ENCODE measurements at regions not wholly inside any gene's neighbourhood (a gene's known extent, or its start where the extent isn't known, plus 50 kb on each side); places are given as distances from the start of the nearest gene placed in this dataset.
A peak's percentile ranks its signal among the peaks of the same experiment; 100 is the strongest.

DNA sequence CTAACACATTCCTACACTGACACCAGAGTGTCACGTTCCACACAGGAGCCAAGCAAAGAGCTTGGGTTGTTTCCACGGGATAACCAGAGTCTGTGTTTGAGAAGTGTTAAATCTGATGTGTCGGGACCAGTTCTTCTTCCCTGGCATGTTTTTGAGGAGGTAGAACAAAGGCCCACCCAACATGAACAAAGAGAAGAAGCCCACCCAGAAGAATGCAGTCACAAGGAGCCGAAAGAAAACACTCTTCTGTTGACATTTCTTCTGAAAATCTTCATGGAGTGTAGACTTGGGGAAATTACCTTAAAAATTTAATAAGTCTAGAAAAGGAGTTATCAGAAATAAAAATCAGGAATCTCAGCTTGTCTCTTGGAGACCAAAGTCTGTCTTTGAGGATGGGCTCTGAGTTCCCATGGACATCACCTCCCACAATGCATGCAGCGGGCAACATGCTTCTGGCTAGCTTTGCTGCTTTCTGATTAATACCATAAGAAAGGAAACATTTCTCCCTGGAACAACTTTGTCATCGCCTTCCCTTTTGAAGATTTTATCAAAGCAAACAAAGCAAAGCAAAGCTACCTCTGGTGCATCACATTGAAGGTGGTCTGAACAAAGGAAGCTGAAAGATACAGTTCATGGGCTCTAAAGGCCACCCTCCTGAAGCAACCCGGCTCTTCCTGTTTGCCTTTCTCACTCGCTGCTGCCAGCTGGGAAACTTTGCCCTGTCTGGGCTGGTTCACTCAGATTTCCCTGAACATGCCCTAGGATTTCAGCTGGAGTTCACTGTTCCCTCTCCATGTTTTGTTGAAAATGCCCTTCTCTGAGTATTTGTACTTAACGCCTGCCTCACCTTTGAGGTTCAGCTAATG lies 448.1 kb downstream of the KIF16B start:
- POLR2A ChIA-PET, result no interaction called here
- DNase-seq (ENCODE audit: unreplicated experiment), result no peak
- no TSS peak for BruUV-seq (replicated peaks)
- H3K4me1 Mint-ChIP-seq (ENCODE audit: insufficient read depth, unreplicated experiment), result peaks cover 6% of the 10 kb centered on the region
- no peaks in the 10 kb centered on the region for H3K27me3 Mint-ChIP-seq (ENCODE audit: insufficient read depth, unreplicated experiment)
- intact Hi-C loops (cut with micrococcal nuclease), result no loop called here
- H3K9me3 Mint-ChIP-seq (ENCODE audit: unreplicated experiment), result no peaks in the 10 kb centered on the region
- no peaks in the 10 kb centered on the region for H3K36me3 Mint-ChIP-seq (ENCODE audit: insufficient read depth, unreplicated experiment)
- H3K4me3 Mint-ChIP-seq (ENCODE audit: unreplicated experiment), result no peak overlapping the region
- CTCF ChIA-PET, result interaction anchor here (0.6 kb wide), 1 partner anchor 32 kb away, joined by 3 read pairs; no protein-coding TSS in a partner anchor
- TF ChIP-seq, protein P1, sequence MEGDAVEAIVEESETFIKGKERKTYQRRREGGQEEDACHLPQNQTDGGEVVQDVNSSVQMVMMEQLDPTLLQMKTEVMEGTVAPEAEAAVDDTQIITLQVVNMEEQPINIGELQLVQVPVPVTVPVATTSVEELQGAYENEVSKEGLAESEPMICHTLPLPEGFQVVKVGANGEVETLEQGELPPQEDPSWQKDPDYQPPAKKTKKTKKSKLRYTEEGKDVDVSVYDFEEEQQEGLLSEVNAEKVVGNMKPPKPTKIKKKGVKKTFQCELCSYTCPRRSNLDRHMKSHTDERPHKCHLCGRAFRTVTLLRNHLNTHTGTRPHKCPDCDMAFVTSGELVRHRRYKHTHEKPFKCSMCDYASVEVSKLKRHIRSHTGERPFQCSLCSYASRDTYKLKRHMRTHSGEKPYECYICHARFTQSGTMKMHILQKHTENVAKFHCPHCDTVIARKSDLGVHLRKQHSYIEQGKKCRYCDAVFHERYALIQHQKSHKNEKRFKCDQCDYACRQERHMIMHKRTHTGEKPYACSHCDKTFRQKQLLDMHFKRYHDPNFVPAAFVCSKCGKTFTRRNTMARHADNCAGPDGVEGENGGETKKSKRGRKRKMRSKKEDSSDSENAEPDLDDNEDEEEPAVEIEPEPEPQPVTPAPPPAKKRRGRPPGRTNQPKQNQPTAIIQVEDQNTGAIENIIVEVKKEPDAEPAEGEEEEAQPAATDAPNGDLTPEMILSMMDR (IDR thresholded peaks at IDR 0.05; ENCODE audit: unreplicated experiment), result no peak
- peak overlapping the region; percentile 1 for H3K27ac Mint-ChIP-seq (ENCODE audit: low read depth, unreplicated experiment)

DNA sequence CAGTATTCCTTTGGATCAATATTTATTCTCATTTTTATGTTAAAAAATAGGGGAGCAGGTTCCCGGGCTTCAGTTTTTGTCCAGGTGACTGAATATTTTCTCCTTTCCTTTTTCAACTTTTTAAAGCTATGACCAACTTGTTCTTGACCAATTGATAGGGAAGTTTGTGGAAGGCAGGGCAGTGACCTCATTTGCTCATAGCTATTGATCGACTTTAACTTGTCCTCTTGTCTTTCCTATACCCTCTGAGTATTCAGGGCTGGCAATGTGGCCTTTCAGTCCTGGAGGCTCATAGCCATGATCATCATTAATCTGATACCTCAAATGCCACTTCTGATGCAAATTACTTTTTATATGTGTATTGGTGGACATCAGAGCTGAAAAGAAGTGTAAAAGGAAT lies 448.8 kb downstream of the KIF16B start:
- BruUV-seq (replicated peaks), result no TSS peak
- no peaks in the 10 kb centered on the region for H3K9me3 Mint-ChIP-seq (ENCODE audit: unreplicated experiment)
- no peaks in the 10 kb centered on the region for H3K36me3 Mint-ChIP-seq (ENCODE audit: insufficient read depth, unreplicated experiment)
- no peak overlapping the region for H3K27ac Mint-ChIP-seq (ENCODE audit: low read depth, unreplicated experiment)
- no peak for DNase-seq (ENCODE audit: unreplicated experiment)
- peaks cover 6% of the 10 kb centered on the region for H3K4me1 Mint-ChIP-seq (ENCODE audit: insufficient read depth, unreplicated experiment)
- H3K4me3 Mint-ChIP-seq (ENCODE audit: unreplicated experiment), result no peak overlapping the region
- POLR2A ChIA-PET, result interaction anchor here (1.0 kb wide), 1 partner anchor 9 kb away, joined by 3 read pairs; no protein-coding TSS in a partner anchor
- CTCF ChIA-PET, result no interaction called here
- TF ChIP-seq, protein P1 (IDR thresholded peaks at IDR 0.05; ENCODE audit: unreplicated experiment), result no peak
- intact Hi-C loops (cut with micrococcal nuclease), result no loop called here
- H3K27me3 Mint-ChIP-seq (ENCODE audit: insufficient read depth, unreplicated experiment), result no peaks in the 10 kb centered on the region

DNA sequence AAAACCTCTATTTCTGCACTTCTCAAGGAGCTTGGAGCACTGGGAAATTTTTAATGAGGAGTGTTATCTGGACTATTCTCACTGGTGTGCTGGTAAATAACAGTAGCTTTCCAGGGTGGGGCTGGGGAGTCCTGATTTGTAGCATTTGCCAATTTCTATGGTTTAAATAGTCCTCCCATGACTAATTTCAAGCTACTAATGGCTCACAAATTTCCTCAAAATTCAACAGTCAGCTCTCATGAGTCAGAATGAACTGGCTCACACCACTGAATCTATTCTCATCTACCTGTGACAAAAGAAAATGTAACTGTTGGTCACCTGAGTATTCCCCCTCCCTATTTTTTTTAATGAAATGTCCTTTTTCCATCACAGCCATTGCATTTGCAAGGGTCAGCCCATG lies 449.6 kb downstream of the KIF16B start:
- BruUV-seq (replicated peaks), result no TSS peak
- DNase-seq (ENCODE audit: unreplicated experiment), result no peak

DNA sequence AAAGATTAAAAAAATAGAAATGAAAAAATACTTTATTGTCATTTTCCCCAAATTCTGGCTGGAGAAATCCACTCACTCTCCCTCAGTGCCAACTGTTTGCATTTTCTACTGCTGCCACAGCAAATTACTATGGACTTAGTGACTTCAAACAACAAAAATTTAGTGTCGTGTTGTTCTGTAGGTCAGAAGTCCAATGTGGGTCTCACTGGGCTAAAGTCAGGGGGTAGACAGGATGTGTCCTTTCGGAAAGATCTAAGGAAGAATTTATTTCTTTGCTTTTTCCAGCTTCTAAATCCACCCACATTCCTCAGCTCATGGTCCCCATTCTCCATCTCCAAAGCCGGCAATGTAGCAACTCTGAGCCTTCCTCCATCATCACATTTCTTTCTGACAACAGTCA lies 453.3 kb downstream of the KIF16B start:
- Mint-ChIP-seq H3K4me3 (ENCODE audit: unreplicated experiment) (no peak overlapping the region), H3K27me3 (ENCODE audit: insufficient read depth, unreplicated experiment) (no peaks in the 10 kb centered on the region), H3K4me1 (ENCODE audit: insufficient read depth, unreplicated experiment) (peaks cover 6% of the 10 kb centered on the region), H3K9me3 (ENCODE audit: unreplicated experiment) (no peaks in the 10 kb centered on the region), H3K27ac (ENCODE audit: low read depth, unreplicated experiment) (no peak overlapping the region), H3K36me3 (ENCODE audit: insufficient read depth, unreplicated experiment) (no peaks in the 10 kb centered on the region)
- TF ChIP-seq, protein P1 (IDR thresholded peaks at IDR 0.05; ENCODE audit: unreplicated experiment), result no peak
- CTCF ChIA-PET, result interaction anchor here (0.6 to 0.9 kb wide), 2 partner anchors 9 kb away, joined by 3 read pairs; no protein-coding TSS in a partner anchor
- no TSS peak for BruUV-seq (replicated peaks)
- no peak for DNase-seq (ENCODE audit: unreplicated experiment)
- intact Hi-C loops (cut with micrococcal nuclease), result no loop called here
- POLR2A ChIA-PET, result no interaction called here

More for the DNA sequence above, 449.6 kb downstream of the KIF16B start:
- CTCF ChIA-PET, result no interaction called here
- Mint-ChIP-seq H3K4me1 (ENCODE audit: insufficient read depth, unreplicated experiment) (peaks cover 6% of the 10 kb centered on the region), H3K4me3 (ENCODE audit: unreplicated experiment) (no peak overlapping the region), H3K9me3 (ENCODE audit: unreplicated experiment) (no peaks in the 10 kb centered on the region), H3K27ac (ENCODE audit: low read depth, unreplicated experiment) (no peak overlapping the region), H3K27me3 (ENCODE audit: insufficient read depth, unreplicated experiment) (no peaks in the 10 kb centered on the region), H3K36me3 (ENCODE audit: insufficient read depth, unreplicated experiment) (no peaks in the 10 kb centered on the region)
- TF ChIP-seq, protein P1 (IDR thresholded peaks at IDR 0.05; ENCODE audit: unreplicated experiment), result no peak
- intact Hi-C loops (cut with micrococcal nuclease), result no loop called here
- POLR2A ChIA-PET, result interaction anchor here (0.7 to 1.0 kb wide), 2 partner anchors 9 to 1603 kb away, joined by 3 read pairs; no protein-coding TSS in a partner anchor

Measured in MCF 10A (cell line).